ENCODE measurements at regions not wholly inside any gene's neighbourhood (a gene's known extent, or its start where the extent isn't known, plus 50 kb on each side); places are given as distances from the start of the nearest gene placed in this dataset.

DNA sequence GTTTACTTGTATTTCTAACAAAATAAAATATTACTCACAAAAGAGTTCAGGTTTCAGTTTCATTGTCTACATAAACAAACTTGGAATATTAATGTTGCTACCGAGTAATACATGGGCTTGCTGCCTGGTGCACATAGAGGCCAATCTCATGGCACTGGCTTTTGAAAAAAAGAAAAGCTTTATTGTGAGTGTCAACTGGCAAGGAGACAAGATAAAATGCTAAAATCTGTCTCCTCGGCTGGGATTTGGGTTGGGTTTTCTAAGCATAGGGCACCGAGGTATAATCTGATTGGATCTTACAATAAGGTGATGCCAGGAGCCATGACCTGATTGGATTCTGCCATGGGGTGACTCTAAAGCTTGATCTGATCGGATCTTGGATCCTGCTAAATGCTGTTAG, 1519.9 kb upstream of the MIR17HG start:
- Mint-ChIP-seq H3K4me3 (no peak overlapping the region), H3K9me3 (peaks cover 1% of the 10 kb centered on the region), H3K4me1 (no peaks in the 10 kb centered on the region), H3K27ac (no peak overlapping the region), H3K36me3 (ENCODE audit: low read depth) (no peaks in the 10 kb centered on the region), H3K27me3 (no peaks in the 10 kb centered on the region)
- ATAC-seq (replicated peaks) = no peak

DNA sequence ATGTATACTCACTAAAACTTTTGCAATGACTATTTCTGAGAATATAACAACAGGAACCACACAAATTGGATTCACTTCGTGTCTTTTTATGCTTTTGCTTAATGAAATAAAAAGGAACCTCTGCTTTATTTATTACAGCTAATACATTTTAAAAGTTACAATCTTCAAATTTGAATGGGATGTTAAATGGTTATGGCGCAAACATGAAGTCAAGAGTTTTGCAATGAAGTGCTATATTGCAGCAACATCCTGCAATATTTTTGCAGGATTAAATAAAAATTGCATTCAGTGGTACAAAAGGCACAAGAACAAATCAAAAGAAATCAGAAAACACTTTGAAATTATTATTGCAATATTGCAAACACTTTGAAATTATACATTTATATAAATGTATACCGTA, 1519.0 kb upstream of the MIR17HG start:
- H3K4me1 Mint-ChIP-seq = no peaks in the 10 kb centered on the region
- no peak overlapping the region for H3K27ac Mint-ChIP-seq
- H3K36me3 Mint-ChIP-seq (ENCODE audit: low read depth) = no peaks in the 10 kb centered on the region
- no peak for ATAC-seq (replicated peaks)
- no peak overlapping the region for H3K4me3 Mint-ChIP-seq
- no peaks in the 10 kb centered on the region for H3K9me3 Mint-ChIP-seq
- H3K27me3 Mint-ChIP-seq = no peaks in the 10 kb centered on the region

DNA sequence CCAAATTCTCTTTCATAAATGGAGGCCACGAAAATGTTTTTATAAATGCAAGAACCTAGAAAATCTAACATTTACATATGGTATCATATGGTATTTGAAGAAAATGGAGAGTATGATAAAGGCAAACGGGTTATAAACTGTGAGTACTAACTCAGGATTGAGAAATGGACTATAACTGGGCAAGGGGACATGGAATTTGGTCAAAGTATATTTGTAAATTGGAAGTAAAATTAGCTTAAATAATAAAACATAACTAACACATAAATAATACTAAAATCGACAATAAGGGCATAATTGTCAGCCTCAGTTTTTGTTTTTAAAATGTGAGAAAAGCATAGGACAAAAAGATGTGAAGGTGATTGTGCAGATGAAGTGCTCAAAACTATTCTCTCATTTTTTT, 1516.3 kb upstream of the MIR17HG start:
- H3K27me3 Mint-ChIP-seq = no peaks in the 10 kb centered on the region
- peaks cover 2% of the 10 kb centered on the region for H3K9me3 Mint-ChIP-seq
- no peak for ATAC-seq (replicated peaks)
- no peak overlapping the region for H3K4me3 Mint-ChIP-seq
- H3K36me3 Mint-ChIP-seq (ENCODE audit: low read depth) = no peaks in the 10 kb centered on the region
- H3K4me1 Mint-ChIP-seq = no peaks in the 10 kb centered on the region
- H3K27ac Mint-ChIP-seq = no peak overlapping the region

DNA sequence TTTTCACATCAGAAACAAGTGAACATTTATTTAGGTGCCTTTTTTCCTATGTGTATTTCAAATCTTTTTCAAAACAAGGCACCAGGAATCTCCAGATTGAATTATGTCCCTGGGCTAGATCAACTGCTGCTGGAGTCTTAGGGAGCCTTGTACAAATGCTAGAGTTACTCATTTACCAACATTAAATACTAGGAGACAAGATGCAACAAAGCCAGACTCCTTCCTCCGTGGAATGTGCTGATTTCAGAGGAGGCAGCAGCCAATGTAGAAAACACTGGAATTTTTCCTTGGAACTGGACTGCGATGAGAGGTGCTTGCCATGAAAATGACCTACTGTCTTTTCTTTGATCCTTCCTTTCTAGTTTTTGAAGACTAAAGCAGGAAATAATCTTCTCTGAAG, 1514.7 kb upstream of the MIR17HG start:
- Mint-ChIP-seq H3K36me3 (ENCODE audit: low read depth) (no peaks in the 10 kb centered on the region), H3K9me3 (peaks cover 10% of the 10 kb centered on the region), H3K27ac (no peak overlapping the region), H3K4me3 (no peak overlapping the region), H3K27me3 (no peaks in the 10 kb centered on the region), H3K4me1 (no peaks in the 10 kb centered on the region)
- ATAC-seq (replicated peaks) = no peak

DNA sequence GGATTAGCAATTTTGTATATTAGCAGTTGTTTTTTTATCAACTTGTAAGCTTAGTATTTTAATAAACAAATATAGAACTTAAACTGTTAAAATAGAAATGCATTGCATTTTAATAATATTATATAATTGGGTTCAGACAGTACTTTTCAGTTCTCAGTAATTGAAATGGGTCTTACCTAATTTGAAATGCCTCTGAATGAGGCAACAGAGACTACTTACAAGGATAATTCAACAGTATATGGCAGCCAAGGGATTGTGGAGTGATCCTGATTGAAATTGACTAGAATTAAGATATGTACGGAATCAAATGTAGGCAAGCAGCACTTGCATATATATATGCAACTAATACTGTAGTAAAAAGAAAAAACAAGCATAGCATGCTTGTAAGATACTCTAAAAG, 1503.9 kb upstream of the MIR17HG start:
- Mint-ChIP-seq H3K36me3 (ENCODE audit: low read depth) (no peaks in the 10 kb centered on the region), H3K9me3 (no peaks in the 10 kb centered on the region), H3K27ac (no peak overlapping the region), H3K27me3 (no peaks in the 10 kb centered on the region), H3K4me3 (no peak overlapping the region), H3K4me1 (no peaks in the 10 kb centered on the region)
- ATAC-seq (replicated peaks) = no peak

DNA sequence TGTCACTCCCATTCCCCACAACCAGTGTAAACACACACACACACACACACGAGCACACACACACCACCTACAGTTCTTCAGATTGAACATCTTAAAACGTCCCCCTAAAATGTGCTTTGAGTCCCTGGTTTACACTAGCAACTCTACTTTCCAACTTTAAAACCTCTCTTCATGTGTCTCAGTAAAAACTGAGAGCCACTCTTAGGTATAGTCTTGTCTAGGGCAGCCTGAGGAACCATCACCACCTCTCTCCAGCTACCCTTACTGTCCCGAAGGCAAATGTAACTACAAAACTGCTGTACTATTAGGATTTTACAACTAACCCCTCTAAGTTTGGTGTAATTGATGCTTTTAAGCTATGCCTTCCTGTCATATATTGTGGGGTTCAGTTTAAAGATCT, 1501.6 kb upstream of the MIR17HG start:
- H3K36me3 Mint-ChIP-seq (ENCODE audit: low read depth) = no peaks in the 10 kb centered on the region
- no peaks in the 10 kb centered on the region for H3K27me3 Mint-ChIP-seq
- no peaks in the 10 kb centered on the region for H3K4me1 Mint-ChIP-seq
- no peak for ATAC-seq (replicated peaks)
- no peak overlapping the region for H3K27ac Mint-ChIP-seq
- H3K4me3 Mint-ChIP-seq = no peak overlapping the region
- no peaks in the 10 kb centered on the region for H3K9me3 Mint-ChIP-seq

DNA sequence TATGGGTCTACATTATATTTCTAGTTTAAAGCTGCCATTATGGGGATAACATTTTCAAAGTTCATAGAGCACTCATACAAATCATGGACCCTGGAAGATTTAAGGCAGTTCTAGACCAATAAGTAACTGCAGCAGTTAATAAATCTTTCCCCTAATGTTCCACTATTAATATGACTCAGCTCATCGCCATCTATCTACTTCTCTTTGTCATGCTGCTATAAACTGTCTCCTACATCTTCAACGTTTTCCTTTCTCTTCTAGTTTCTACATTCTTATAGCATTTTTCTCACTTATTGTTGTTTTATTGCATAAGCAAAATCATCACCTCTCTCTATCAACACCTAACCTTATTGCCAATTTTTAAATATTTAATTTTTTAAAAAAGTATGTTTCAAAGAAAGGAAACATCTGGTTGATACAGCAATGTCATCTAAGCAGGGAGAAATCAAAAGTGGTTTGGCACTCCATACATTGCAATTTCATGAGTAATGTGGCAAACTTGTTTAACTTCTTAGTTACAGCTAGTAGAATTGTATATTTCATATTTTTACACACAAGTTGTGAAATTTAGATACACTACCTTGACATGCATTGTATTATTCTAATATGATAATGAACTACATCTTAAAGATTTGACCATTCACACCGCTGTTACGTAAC, 1500.4 kb upstream of the MIR17HG start:
- no peaks in the 10 kb centered on the region for H3K27me3 Mint-ChIP-seq
- H3K4me3 Mint-ChIP-seq = no peak overlapping the region
- H3K27ac Mint-ChIP-seq = no peak overlapping the region
- no peaks in the 10 kb centered on the region for H3K36me3 Mint-ChIP-seq (ENCODE audit: low read depth)
- H3K4me1 Mint-ChIP-seq = no peaks in the 10 kb centered on the region
- no peak for ATAC-seq (replicated peaks)
- H3K9me3 Mint-ChIP-seq = no peaks in the 10 kb centered on the region

DNA sequence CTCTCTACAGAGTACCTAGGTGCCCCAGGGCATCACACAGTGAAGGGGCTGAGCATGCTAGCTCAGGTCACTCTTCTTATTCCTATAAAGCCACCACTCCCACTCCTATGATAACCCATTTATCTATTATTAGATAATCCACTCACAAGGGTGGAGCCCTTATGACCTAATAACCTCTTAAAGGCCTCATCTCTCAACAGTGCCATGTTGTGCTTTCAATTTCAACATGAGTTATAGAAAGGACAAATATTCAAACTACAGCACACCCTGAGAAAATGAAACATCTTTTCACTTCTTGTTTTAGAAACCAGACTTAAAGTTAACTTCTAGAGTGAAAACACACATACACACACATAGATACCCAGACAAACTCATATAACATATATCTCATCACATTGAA, 1494.9 kb upstream of the MIR17HG start:
- ATAC-seq (replicated peaks) = no peak
- H3K9me3 Mint-ChIP-seq = no peaks in the 10 kb centered on the region
- H3K27me3 Mint-ChIP-seq = no peaks in the 10 kb centered on the region
- no peak overlapping the region for H3K27ac Mint-ChIP-seq
- H3K36me3 Mint-ChIP-seq (ENCODE audit: low read depth) = no peaks in the 10 kb centered on the region
- H3K4me3 Mint-ChIP-seq = no peak overlapping the region
- H3K4me1 Mint-ChIP-seq = no peaks in the 10 kb centered on the region

DNA sequence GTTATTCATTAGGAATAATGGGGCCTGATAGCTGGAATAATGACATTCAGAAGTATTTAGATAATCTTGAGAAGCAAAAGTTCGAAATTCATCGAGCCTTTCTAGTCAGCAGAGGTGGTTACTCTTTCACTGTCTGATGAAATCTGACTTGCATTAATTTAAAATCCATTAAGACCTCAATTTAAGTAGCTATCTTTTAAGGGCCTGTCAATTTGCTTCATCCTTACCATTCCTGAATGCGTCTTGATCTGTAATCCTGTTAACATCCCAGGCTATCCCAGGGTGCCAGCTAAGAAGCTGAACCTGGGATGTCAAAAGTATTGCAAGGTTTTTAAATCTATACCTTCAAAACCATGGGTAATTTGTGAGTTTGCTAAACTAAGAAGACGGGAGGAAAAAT, 1491.0 kb upstream of the MIR17HG start:
- peaks cover 14% of the 10 kb centered on the region for H3K9me3 Mint-ChIP-seq
- H3K4me3 Mint-ChIP-seq = no peak overlapping the region
- H3K4me1 Mint-ChIP-seq = no peaks in the 10 kb centered on the region
- H3K36me3 Mint-ChIP-seq (ENCODE audit: low read depth) = no peaks in the 10 kb centered on the region
- no peak for ATAC-seq (replicated peaks)
- H3K27ac Mint-ChIP-seq = no peak overlapping the region
- H3K27me3 Mint-ChIP-seq = no peaks in the 10 kb centered on the region

DNA sequence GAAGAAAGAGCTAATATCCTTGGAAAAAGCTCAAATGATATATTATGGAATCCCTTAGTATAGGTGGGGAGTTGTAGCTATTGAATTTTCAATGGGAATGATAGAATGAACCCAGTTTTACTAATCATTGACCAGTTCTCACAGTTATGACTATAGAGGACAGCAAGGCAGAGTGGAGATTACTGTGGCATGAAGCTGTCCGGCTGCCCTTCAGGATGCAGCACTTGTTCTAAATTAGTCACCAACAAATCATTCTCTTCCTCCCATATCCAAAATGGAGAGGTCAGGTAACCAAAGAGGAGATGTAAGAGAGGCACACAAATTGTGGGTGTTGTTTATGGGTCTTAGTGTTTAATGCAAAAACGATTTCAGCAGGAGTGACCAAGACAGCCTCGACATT, 1490.0 kb upstream of the MIR17HG start:
- ATAC-seq (replicated peaks) = no peak
- Mint-ChIP-seq H3K9me3 (peaks cover 17% of the 10 kb centered on the region), H3K4me1 (no peaks in the 10 kb centered on the region)

DNA sequence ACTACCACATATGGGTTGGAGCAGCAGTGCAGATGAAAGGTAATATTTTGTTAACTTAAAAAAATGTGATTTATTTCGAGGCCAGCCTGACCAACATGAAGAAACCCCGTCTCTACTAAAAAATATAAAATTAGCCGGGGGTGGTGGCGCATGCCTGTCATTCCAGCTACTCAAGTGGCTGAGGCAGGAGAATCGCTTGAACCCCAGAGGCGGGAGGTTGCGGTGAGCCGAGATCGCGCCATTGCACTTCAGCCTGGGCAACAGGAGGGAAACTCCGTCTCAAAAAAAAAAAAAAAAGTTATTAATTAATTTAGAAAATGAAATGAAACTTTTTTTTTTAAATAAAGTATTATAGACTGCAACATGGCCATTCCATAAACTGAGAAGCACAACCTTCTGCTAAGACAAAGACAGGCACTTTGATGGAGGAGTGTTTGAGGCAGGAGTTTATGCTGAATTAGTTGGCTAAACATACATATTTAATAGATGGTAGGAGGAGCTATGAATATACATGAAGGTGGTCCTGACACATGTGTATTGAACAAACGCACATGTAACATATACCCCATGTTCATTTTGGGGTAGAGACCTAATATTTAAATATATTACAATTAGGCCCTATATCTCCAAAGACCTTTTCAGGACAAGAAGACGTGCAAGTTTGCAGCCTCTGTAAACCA, 1485.3 kb upstream of the MIR17HG start:
- H3K36me3 Mint-ChIP-seq (ENCODE audit: low read depth) = no peaks in the 10 kb centered on the region
- H3K27me3 Mint-ChIP-seq = no peaks in the 10 kb centered on the region
- no peak overlapping the region for H3K4me3 Mint-ChIP-seq
- H3K27ac Mint-ChIP-seq = no peak overlapping the region
- peaks cover 30% of the 10 kb centered on the region for H3K9me3 Mint-ChIP-seq
- no peak for ATAC-seq (replicated peaks)
- H3K4me1 Mint-ChIP-seq = no peaks in the 10 kb centered on the region

More for the DNA sequence above, 1490.0 kb upstream of the MIR17HG start:
- Mint-ChIP-seq H3K4me3 (no peak overlapping the region), H3K27ac (no peak overlapping the region), H3K27me3 (no peaks in the 10 kb centered on the region), H3K36me3 (ENCODE audit: low read depth) (no peaks in the 10 kb centered on the region)

DNA sequence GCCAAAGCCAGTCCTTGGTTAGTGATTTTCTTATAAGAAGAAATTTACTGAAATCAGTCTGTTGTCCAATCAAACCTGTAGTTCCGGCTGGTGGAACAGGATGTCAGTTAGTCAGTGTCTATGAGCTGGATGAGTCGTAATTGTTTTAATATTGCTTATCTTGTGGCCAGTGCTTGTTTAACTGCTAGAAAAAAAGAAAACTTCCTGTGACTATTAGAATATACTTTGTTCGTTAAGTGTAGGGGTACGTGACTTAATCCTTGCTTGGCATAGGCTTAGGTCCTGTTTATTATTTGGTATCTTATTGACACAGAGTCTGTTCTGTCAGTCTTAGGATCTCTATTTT, 1484.8 kb upstream of the MIR17HG start:
- H3K27ac Mint-ChIP-seq = no peak overlapping the region
- H3K36me3 Mint-ChIP-seq (ENCODE audit: low read depth) = no peaks in the 10 kb centered on the region
- H3K27me3 Mint-ChIP-seq = no peaks in the 10 kb centered on the region
- no peak overlapping the region for H3K4me3 Mint-ChIP-seq
- H3K9me3 Mint-ChIP-seq = peaks cover 34% of the 10 kb centered on the region
- no peaks in the 10 kb centered on the region for H3K4me1 Mint-ChIP-seq
- no peak for ATAC-seq (replicated peaks)

DNA sequence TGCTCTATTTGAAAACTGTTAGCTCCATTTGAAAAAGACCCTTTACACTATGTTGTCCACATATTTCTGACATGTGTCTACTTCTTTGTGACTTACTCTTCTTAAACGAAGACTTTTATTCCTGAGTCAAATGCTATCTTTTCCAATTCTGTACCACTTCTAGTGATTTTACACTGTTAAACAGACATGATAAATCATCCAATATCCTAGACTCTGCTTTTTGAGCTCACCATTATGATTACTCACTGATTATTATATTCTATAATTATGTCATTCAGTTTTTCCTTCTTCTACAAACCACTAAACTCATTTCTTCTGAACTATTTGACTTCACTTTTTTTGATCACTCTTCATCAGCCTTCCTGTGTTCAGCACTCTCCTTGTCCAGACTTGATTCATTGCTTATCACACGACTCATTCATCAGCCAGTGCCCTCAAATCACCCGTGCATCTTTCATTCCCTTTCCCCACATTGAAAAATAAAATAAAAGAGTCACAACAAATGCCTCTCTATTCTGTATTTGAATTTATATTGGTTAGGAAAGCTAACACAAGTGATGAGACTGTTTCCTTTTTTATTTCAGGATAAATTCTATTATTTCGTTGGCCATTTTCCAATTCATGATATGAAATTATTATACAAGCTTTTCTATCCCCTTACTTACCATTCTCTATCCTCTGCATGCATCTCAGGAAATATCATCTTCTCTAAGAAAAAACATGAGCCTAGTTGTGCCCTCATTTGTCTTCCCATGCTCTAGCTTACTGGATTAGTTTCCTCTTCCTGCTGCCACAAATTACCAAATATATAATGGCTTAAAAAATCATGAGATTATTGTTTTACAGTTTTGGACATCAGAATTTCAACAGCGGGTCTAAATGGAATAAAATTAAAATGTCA, 1482.1 kb upstream of the MIR17HG start:
- Mint-ChIP-seq H3K4me1 (no peaks in the 10 kb centered on the region), H3K9me3 (peaks cover 28% of the 10 kb centered on the region), H3K4me3 (no peak overlapping the region), H3K27me3 (no peaks in the 10 kb centered on the region), H3K27ac (no peak overlapping the region), H3K36me3 (ENCODE audit: low read depth) (no peaks in the 10 kb centered on the region)
- no peak for ATAC-seq (replicated peaks)

DNA sequence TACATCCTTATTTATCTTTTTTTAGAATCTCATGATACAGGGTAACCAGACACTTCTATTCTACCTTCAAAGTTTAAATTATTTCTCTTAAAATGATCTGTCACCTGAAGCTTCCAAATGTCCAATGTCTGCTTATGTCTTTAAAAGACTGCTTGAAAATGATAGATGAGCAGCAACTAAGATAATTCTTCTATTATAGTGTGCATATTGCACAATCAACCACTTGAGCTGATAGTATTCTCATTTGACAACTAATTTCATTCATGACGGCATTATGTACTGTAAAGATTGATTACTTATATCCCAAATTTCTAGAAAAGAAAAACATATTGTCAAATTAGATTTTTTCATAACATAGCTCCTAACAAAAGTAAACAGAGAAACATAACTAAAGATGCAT, 1478.2 kb upstream of the MIR17HG start:
- H3K27ac Mint-ChIP-seq = no peak overlapping the region
- H3K27me3 Mint-ChIP-seq = no peaks in the 10 kb centered on the region
- no peak for ATAC-seq (replicated peaks)
- H3K4me3 Mint-ChIP-seq = no peak overlapping the region
- H3K9me3 Mint-ChIP-seq = peaks cover 17% of the 10 kb centered on the region
- no peaks in the 10 kb centered on the region for H3K36me3 Mint-ChIP-seq (ENCODE audit: low read depth)
- no peaks in the 10 kb centered on the region for H3K4me1 Mint-ChIP-seq

DNA sequence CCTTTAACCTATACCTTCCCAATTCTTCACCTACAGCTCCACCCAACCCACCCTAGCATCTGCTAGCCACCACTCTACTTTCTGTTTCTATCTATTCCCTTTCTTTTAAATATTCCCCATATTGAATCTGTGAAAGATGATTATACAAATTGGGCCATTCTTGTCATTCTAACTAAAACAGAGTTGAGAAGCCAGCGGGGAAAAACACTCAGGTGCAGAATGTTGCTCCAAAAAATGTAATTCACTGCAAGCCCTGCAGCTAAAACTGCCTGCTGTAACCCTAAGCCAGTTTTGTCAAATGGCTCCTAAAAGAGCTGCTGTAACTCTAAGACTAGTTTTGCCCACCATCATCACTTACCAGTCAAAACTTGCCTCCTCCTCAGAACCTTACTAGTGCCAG, 1468.6 kb upstream of the MIR17HG start:
- no peaks in the 10 kb centered on the region for H3K36me3 Mint-ChIP-seq (ENCODE audit: low read depth)
- no peaks in the 10 kb centered on the region for H3K4me1 Mint-ChIP-seq
- no peak overlapping the region for H3K4me3 Mint-ChIP-seq
- no peaks in the 10 kb centered on the region for H3K27me3 Mint-ChIP-seq
- H3K9me3 Mint-ChIP-seq = peaks cover 12% of the 10 kb centered on the region
- no peak overlapping the region for H3K27ac Mint-ChIP-seq
- no peak for ATAC-seq (replicated peaks)

Data from activated T-helper 17 cell treated with anti-CD3 and anti-CD28 coated beads, Interleukin-2, amount 50 U/mL, for 72 hours (primary cell).